ENCODE measurements at regions not wholly inside any gene's neighbourhood (a gene's known extent, or its start where the extent isn't known, plus 50 kb on each side); places are given as distances from the start of the nearest gene placed in this dataset.
"Not testable (repeated sequence)": the region's sequence is repeated elsewhere in the genome, so short reads cannot be mapped to it uniquely, and the experiment has no call there.

GRCh38 chr17:30720013-30720471, 104.5 kb downstream of the CRLF3 start:
- H3K9me3 Mint-ChIP-seq: no peaks in the 10 kb centered on the region
- no peak for TF ChIP-seq CTCF (IDR thresholded peaks at IDR 0.05; ENCODE audit: unreplicated experiment in 3 of 3)
- no peak overlapping the region for H3K4me3 Mint-ChIP-seq
- H3K4me1 Mint-ChIP-seq: no peaks in the 10 kb centered on the region
- no peaks in the 10 kb centered on the region for H3K27me3 Mint-ChIP-seq (ENCODE audit: low read depth)
- no peak overlapping the region for H3K27ac Mint-ChIP-seq
- peaks cover 10% of the 10 kb centered on the region for H3K36me3 Mint-ChIP-seq (ENCODE audit: low read depth)

DNA sequence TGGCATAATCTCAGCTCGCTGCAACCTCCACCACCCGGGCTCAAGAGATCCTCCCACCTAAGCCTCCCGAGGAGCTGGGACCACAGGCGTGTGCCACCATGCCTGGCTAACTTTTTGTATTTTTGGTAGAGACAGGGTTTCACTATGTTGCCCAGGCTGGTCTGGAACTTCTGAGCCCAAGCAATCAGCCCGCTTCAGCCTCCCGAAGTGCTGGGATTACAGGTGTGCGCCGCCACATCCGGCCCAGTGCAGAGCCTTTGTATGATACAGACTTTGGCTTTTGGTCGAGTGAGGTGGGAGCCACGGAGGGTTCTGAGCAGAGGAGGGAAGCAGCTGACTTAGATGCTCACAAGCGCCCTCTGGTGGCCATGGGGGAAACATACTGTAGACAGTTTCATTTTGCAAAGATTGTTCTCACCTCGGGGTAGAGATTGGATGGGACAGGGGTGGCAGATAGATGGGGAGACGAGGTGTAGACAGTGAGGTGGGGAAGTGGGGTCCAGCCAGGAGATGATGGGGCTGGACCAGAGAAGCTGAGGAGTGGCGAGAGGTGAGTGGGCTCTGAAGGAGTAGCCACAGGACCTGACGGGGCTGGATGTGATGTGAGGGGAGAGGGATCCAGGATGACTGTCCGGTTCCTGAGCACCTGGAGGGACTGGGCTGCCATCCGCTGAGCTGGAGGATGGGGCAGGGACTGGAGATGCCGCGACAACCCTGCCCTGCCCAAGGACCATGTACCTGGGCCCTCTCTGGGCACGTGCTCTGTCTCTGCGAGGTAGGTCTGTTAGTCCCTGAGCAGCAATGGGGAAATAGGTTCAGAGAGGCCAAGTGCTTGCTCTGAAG, 105.1 kb downstream of the CRLF3 start:
- H3K4me1 Mint-ChIP-seq: not testable (repeated sequence)

GRCh38 chr17:30718691-30719090, 105.8 kb downstream of the CRLF3 start:
- H3K27ac Mint-ChIP-seq; H3K9me3 Mint-ChIP-seq; H3K27me3 Mint-ChIP-seq (ENCODE audit: low read depth); H3K4me1 Mint-ChIP-seq; H3K4me3 Mint-ChIP-seq: not testable (repeated sequence)
- peaks cover 11% of the 10 kb centered on the region for H3K36me3 Mint-ChIP-seq (ENCODE audit: low read depth)

More for the DNA sequence above, 105.1 kb downstream of the CRLF3 start:
- not testable (repeated sequence) for H3K9me3 Mint-ChIP-seq; H3K27me3 Mint-ChIP-seq (ENCODE audit: low read depth); H3K27ac Mint-ChIP-seq; H3K4me3 Mint-ChIP-seq; H3K36me3 Mint-ChIP-seq (ENCODE audit: low read depth)
- peak; percentile 44 to 51 (median 48) for TF ChIP-seq CTCF (IDR thresholded peaks at IDR 0.05; ENCODE audit: unreplicated experiment in 3 of 3)

DNA sequence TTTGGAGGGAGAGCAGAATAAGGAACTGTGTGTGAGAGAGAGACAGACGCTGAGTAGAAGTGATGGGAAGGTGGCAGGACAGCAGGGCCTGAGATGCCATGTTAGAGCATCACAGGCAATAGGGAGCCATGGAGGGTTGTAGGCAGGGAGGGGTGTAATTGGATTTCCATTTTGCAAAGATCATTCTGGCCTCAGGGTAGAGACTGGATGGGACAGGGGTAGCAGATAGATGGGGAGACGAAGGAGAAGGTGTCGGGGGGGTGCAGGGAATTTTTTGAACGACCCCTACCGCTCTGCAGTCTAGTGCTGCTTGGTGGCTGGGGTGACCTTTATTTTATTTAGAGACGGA, 106.4 kb downstream of the CRLF3 start:
- H3K27ac Mint-ChIP-seq; H3K4me1 Mint-ChIP-seq; H3K9me3 Mint-ChIP-seq; H3K27me3 Mint-ChIP-seq (ENCODE audit: low read depth); H3K4me3 Mint-ChIP-seq: not testable (repeated sequence)
- H3K36me3 Mint-ChIP-seq (ENCODE audit: low read depth): peaks cover 14% of the 10 kb centered on the region

- TF ChIP-seq CTCF (IDR thresholded peaks at IDR 0.05; ENCODE audit: unreplicated experiment in 3 of 3): no peak
- Mint-ChIP-seq H3K27ac (no peak overlapping the region), H3K36me3 (ENCODE audit: low read depth) (peaks cover 14% of the 10 kb centered on the region), H3K9me3 (no peaks in the 10 kb centered on the region), H3K27me3 (ENCODE audit: low read depth) (no peaks in the 10 kb centered on the region), H3K4me1 (peaks cover 5% of the 10 kb centered on the region), H3K4me3 (no peak overlapping the region)
Measured at GRCh38 chr17:30717291-30718098, 107.0 kb downstream of the CRLF3 start.

- Mint-ChIP-seq H3K9me3 (no peaks in the 10 kb centered on the region), H3K4me1 (peaks cover 5% of the 10 kb centered on the region)
- no peak for TF ChIP-seq CTCF (IDR thresholded peaks at IDR 0.05; ENCODE audit: unreplicated experiment in 3 of 3)
Measured at GRCh38 chr17:30716461-30717290, 107.8 kb downstream of the CRLF3 start.

More at GRCh38 chr17:30716461-30717290, 107.8 kb downstream of the CRLF3 start:
- Mint-ChIP-seq H3K27ac (no peak overlapping the region), H3K4me3 (no peak overlapping the region), H3K27me3 (ENCODE audit: low read depth) (no peaks in the 10 kb centered on the region), H3K36me3 (ENCODE audit: low read depth) (peaks cover 14% of the 10 kb centered on the region)

All from nephron (organoid).